NCI-H524 (cell line): ENCODE measurements at regions not wholly inside any gene's neighbourhood (a gene's known extent, or its start where the extent isn't known, plus 50 kb on each side); places are given as distances from the start of the nearest gene placed in this dataset.
"Not testable (repeated sequence)": the region's sequence is repeated elsewhere in the genome, so short reads cannot be mapped to it uniquely, and the experiment has no call there.

ENCODE experiments used
- DNase-seq, 2 experiments: peaks; one replicate each; lab custom pipeline; 2025; lab: John Stamatoyannopoulos, UW

DNA sequence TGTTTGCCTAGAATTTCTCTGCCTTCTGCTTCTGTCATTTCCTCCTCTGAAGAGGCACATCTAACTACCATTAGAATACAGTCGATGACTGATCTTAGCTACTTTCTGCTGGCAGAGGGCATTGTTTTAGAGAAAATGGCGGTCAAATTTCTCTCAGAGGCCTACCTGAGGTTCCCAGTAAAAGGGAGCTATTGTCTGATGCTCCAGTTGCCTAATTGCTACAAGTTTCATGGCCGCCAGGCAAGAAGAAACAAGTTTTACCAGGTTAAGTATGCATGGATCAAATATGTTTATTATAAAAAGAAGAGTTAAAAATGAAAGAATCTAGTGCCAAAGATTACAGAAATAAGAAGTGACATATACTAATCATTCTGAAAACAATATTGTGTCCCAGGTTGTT, 416.6 kb downstream of the DSC3 start:
- DNase-seq = no peak

DNA sequence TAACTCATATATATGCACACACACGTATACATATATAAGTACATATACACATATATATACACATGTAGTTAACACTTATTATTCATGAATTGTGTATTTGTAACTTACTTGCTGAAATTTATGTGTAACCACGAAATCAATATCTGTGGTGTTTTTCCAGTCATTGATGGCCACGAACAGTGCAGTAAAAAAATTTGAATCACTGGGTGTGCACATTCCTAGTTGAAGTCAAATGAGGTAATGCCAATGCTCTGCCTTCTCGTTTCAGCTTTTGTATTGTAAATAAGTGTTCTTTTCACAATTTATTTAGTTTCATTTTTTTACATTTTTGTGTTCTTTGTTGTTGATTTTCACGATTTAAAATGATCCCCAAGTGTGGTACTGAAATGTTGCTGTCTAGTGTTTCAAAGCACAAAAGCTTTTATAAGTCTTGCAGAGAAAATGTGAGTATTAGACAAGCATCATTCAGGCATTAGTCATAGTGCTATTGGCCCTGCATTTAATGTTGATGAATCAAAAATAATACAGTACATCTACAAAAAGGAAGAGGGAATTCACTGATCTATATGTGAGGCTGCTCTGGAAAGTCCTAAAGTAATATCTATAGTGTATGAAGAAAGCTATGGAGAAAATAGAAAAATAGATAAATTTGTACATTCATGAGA, 419.0 kb downstream of the DSC3 start:
- DNase-seq = no peak

- no peak for DNase-seq
Observed at GRCh38 chr18:30622635-30623034, 419.9 kb downstream of the DSC3 start.

- DNase-seq = no peak
Observed at GRCh38 chr18:30622104-30622503, 420.4 kb downstream of the DSC3 start.

- DNase-seq = no peak
Observed at GRCh38 chr18:30618567-30618966, 424.0 kb downstream of the DSC3 start.

- DNase-seq = no peak
Observed at GRCh38 chr18:30616414-30616813, 426.1 kb downstream of the DSC3 start.

DNA sequence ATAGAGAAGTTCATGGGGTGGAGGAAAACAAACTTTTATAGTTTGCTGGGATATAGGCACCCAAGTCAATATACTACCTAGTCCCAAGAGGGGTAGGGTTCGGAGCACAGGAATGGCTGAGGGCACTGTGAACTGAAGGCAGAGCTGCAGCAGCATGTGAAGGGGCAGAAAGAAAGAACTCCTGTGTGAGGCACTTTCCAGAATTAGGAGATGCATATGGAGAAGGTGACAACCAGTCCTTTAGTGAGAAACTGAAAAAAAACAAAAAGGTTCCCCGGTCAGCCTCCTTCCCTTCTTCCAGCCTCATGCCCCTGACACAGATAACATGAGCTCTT, 429.1 kb downstream of the DSC3 start:
- DNase-seq = no peak

GRCh38 chr18:30601541-30601940, 441.0 kb downstream of the DSC3 start:
- no peak for DNase-seq

DNA sequence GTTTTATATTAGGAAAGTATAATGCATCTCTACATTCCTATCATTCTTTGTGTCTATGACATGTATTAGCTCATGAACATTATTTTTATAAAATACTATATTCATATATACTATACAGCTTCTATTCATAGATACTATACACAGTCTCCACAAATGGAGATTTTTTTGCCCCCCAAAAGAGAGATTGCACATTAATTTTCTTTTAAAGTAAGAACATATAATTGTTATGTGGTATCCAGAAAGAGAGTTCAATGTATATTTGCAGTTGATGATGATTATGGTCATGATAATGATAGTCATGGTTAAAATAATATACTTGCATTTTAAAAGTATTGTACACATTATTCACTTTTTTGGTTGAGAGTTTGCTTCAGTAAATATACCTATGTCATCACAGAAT, 445.3 kb downstream of the DSC3 start:
- DNase-seq = no peak

- DNase-seq = no peak
Observed at GRCh38 chr18:30596635-30597034, 445.9 kb downstream of the DSC3 start.

- DNase-seq = no peak
Observed at GRCh38 chr18:30595942-30596341, 446.6 kb downstream of the DSC3 start.

DNA sequence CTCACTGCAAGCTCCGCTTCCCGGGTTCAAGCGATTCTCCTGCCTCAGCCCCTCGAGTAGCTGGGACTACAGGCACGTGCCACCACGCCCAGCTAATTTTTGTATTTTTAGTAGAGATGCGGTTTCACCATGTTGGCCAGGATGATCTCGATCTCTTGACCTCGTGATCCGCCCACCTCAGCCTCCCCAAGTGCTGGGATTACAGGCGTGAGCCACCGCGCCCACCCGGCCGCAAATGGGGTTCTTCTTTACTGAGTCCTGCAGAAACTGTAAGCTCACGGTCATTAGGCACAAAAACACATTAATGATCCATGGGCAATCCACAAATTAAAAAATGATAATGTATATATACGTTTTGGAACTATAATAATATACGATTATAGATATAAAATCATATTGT, 447.6 kb downstream of the DSC3 start:
- not testable (repeated sequence) for DNase-seq

DNA sequence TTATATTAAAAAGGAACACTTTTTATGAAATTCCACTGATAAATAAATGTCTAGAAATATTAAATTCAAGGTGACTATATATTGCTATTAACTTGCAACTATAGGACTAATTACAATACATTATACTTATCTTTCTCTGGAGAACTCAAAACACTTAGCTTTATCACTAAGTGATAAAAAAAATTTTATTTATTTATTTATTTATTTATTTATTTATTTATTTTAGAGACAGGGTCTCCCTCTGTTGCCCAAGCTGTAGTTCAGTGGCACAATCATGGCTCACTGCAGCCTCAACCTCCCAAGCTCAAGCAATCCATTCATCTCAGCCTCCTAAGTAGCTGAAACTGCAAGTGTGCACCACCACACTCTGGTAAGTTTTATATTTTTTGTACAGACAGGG, 451.1 kb downstream of the DSC3 start:
- no peak for DNase-seq

- no peak for DNase-seq
Observed at GRCh38 chr18:30588673-30589164, 453.8 kb downstream of the DSC3 start.

DNA sequence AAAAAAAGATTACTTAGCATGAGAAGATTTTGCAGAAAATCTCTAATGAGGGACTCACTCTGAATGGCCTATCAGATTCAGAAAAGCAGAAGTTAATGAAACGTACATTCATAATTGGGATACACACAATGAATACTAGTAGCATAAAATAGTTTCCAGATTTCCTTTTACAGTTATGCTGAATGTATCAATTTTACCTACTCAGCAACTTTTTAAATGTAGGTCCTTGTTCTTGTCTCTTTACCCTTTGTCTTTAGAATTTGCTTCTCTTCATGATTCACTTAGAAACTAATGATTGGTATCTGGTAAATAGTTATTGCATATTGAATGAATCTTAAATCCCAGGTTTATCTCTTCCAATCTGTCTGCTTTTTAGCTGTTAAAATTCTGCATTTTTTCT, 458.8 kb downstream of the DSC3 start:
- no peak for DNase-seq

DNA sequence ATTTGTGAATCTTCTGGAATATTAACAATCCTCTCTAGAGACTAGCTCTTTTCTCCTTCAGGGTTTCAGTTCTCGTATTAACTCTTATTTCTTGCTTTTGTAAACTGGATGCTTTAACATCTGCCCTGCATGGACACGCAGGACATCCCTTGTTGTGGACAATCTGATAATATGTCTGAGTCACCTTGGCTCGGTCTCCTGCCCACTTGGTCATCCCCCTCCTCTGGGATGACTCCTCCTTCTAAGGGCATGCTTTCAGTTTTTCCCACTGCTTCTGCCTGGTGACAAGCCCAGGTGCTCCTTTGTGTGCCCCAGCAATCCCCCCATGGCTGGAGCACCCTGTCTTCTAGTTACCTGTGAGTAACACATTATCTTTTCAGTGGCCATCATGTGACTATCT, 460.5 kb downstream of the DSC3 start:
- no peak for DNase-seq

GRCh38 chr18:30578707-30579106, 463.8 kb downstream of the DSC3 start:
- DNase-seq = no peak

DNA sequence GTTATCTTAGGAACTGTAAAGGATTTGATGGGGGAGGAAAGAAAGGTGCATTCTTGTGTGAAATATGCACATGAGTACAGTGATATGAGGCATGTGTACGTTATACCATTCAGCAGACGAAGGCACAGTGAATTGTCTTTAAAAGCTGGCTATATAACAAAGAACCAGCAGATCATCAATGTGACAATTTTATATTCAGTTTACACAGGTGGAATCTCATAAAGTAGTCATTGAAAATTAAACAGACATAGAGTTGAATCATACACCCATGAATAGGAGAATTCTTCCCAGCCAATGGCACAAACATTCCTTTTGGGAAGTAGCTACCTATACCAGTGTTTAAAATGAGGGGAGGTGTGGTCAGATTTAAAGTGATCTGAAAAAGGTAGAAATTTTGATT, 470.3 kb downstream of the DSC3 start:
- no peak for DNase-seq

DNA sequence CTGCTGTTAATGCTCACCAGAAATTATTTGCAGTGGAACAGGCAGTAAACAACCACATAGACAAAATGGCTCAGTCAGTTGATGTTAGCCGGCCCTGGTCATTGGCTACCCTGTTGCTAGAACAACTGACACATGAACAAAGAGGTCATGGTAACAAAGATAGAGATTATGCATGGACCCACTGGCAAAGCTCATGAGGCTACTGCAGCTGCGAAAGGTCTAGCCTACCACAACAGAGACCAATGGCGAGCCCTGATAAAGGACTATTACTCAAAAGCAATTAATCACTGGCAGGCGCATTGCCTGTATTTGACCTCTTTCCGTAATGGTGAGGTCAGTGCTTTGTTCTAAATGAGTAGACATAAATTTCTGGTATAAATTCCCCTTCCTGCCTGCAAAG, 474.2 kb downstream of the DSC3 start:
- no peak for DNase-seq

DNA sequence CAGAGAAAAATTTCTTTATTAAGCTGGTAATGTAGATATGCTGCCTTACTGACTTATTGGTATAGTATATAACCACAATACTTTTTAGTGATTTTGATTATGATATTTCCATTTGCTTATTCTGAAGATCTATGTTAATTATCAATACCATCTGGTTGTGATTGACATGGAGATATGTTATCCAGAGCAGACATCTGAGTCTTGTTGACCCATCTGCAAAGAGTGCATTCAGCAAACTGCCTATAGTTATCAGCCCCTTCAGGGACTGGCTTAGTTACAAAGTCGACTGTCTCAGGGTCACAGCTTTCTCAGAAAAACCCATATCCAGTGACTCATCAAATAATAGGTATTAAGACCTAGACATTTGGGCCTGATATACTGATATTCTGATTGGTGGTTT, 475.7 kb downstream of the DSC3 start:
- DNase-seq = no peak

DNA sequence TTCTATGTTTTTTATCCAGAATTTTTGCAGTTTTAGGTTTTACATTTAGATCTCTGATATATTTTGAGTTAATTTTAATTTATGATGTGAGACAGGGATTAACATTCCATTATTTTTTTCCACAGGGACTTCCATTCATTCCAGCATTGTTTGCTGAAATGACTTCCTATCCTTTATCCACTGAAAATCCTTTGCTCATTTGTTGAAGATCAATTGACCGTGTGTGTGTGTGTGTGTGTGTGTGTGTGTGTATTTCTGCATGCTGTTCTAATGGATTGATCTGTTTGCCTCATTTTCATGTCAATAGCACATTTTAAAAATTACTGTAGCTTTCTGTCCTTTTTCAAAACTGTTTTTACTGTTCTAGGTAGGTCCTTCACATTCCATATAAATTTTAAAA, 480.3 kb downstream of the DSC3 start:
- no peak for DNase-seq

DNA sequence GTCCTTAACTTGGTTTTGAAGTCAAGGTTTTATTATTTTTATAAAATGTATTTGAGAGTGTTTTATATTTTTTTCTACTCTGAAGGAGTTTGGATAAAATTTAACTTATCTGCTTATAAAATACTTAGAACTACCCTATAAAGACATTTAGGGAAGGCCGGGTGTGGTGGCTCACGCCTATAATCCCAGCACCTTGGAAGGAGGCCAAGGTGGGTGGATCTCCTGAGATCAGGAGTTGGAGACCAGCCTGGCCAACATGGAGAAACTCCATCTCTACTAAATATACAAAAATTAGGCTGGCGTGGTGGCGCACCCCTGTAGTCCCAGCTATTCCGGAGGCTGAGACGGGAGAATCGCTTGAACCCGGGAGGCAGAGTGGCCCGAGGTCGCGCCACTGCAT, 486.4 kb downstream of the DSC3 start:
- DNase-seq = no peak

- DNase-seq = no peak
Observed at GRCh38 chr18:30545393-30545792, 497.1 kb downstream of the DSC3 start.

GRCh38 chr18:30544141-30544540, 498.4 kb downstream of the DSC3 start:
- DNase-seq = no peak

DNA sequence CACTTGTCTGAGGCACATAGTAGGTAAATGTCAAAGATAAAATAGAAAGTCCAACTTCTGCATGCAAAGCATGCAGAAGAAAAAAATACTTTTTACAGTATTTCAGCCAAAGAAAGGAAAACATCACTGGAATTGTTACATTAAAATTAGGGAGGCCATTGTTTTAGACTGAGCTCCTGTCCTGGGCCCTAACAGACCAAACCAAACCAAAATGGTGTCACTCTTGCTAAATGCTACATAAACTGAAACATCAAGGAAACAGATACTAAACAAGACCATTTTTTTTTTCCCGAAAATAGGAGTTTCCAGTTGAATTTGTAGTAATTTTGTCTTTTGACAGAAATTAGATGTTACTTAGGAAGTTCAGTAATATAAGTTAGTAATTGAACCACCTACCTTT, 508.8 kb downstream of the DSC3 start:
- no peak for DNase-seq
